B cell (primary cell): ENCODE measurements at regions not wholly inside any gene's neighbourhood (a gene's known extent, or its start where the extent isn't known, plus 50 kb on each side); places are given as distances from the start of the nearest gene placed in this dataset.

Source experiments
- EZH2 ChIP-seq: IDR thresholded peaks from 2 replicates; pipeline ENCODE4 v1.6.1; 2012; ENCODE audit warnings: borderline replicate concordance, low read depth, mild to moderate bottlenecking, moderate library complexity, low read length; ENCODE audit not compliant: insufficient read depth, poor library complexity, severe bottlenecking
- TF ChIP-seq, protein P1 (sequence below): fragments of 200-600 bp; IDR thresholded peaks from one replicate; pipeline ENCODE4 v1.8.0; 2022; ENCODE audit warnings: antibody characterized with exemption, mild to moderate bottlenecking

DNA sequence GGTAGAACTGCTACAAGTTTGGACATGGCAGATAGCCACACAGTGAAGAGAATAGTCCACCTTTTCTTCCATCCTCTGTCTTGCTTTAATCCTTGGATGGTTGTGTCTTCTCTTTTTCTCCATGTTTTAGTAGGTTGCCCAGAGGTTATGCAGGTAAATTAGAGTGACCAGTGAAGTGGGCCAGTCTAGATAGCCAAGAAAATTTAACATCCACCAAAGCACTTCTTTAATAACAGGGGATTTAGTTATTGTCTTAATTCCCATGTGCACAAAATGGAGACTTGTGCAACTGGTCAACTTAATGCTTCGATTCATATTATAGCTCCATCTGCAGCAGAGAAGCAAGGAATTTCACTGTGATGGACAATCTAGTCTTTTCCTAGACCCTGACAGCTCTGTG lies 58.8 kb upstream of the RCN1 start:
- TF ChIP-seq, protein P1, sequence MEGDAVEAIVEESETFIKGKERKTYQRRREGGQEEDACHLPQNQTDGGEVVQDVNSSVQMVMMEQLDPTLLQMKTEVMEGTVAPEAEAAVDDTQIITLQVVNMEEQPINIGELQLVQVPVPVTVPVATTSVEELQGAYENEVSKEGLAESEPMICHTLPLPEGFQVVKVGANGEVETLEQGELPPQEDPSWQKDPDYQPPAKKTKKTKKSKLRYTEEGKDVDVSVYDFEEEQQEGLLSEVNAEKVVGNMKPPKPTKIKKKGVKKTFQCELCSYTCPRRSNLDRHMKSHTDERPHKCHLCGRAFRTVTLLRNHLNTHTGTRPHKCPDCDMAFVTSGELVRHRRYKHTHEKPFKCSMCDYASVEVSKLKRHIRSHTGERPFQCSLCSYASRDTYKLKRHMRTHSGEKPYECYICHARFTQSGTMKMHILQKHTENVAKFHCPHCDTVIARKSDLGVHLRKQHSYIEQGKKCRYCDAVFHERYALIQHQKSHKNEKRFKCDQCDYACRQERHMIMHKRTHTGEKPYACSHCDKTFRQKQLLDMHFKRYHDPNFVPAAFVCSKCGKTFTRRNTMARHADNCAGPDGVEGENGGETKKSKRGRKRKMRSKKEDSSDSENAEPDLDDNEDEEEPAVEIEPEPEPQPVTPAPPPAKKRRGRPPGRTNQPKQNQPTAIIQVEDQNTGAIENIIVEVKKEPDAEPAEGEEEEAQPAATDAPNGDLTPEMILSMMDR = no peak
- no peak for TF ChIP-seq EZH2
